Stimulated activated CD4-positive, alpha-beta T cell treated with anti-CD3 and anti-CD28 coated beads, TNF-alpha, amount 100 ng/mL, for 24 hours (primary cell): ENCODE measurements at regions not wholly inside any gene's neighbourhood (a gene's known extent, or its start where the extent isn't known, plus 50 kb on each side); places are given as distances from the start of the nearest gene placed in this dataset.
"Not testable (repeated sequence)": the region's sequence is repeated elsewhere in the genome, so short reads cannot be mapped to it uniquely, and the experiment has no call there.

ENCODE experiments used
- DNase-seq, 3 experiments: peaks; one replicate each; pipeline ENCODE4 v3.0.0-alpha.2; 2020; ENCODE audit warnings: low read depth in 3 of 3

DNA sequence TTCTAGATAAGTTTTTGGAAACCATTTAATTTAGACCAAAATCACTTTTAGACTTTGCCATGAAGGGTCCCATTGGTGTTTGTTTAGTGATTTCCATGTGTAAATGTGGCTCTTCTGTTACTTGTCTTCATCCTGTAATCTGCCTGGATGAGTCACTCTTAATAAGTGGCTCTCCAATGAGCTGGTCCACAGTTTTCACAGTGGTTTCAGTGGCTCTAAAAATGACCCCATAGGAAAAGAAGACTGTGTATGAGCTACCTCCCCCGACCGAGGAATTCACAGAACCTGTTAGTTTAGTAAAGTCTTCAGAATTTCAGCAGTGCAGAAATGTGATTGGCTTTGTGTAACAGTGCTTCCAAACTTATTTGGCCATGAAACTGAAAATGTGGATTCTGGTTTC, 492.0 kb upstream of the MARCKS start:
- DNase-seq: no peak

DNA sequence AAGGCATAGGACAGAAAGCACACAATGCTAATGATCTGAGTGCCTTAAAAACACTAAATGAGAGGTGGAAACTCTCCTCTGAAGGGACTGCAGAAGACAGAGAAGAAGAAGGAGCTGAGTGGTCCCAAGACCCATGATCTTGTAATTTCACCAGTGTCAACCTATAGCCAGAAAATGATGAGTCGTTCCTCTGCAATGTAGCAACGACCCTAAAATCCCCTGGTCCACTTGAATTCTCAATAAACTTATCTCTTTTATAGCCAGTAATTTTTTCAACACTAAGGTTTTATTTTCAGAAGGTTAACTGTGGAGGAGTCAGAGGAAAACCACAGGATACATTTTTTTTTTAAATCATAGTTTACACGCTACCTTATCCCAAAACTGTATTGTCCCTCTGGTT, 490.6 kb upstream of the MARCKS start:
- DNase-seq: no peak

DNA sequence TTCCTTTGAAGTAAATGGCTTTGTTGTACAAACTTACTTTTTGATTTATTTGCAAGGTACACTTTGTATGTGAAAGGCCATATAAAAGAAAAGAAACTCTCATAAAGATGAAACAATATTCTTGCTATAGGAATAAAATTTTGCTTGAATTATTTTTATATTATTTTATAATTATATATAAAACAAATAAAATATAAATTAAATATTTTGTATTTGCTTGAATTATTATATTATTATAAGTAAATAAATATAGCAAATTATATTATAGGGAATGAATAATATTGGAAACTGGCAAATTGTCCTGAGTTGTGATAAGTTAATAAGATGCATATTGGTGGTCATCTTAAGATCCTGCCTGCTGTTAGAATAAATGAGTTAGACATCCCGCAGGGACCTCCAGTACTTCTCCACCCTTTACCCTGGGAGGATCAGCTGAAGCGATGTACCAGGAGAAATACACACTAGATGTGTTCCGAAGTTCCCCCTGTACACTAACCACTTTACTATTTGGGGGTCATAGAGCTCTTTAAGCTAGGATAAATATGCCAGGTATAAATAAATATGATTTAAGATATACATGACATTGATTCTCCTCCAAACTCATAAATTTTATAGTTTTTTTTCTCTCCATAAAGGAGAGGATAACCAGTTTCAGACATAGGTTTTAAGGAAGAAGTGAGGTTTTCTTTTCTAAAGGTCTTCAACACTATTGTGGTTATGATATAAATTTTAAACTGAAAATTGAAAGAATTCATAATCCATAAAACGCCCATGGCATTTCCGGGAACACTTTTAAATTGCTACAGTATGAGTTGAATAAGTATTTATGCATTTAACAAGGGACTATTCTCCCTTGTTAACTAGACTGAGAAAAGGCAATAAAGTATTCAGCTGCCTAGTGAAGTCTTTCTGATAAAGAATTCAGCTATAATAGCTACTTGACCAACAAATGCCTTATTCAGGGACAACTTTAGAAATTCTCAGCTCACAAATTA, 486.3 kb upstream of the MARCKS start:
- DNase-seq: no peak

GRCh38 chr6:113375466-113375865, 481.7 kb upstream of the MARCKS start:
- DNase-seq: not testable (repeated sequence)

- DNase-seq: no peak
These were observed 480.9 kb upstream of the MARCKS start for GRCh38 chr6:113375950-113376846.

DNA sequence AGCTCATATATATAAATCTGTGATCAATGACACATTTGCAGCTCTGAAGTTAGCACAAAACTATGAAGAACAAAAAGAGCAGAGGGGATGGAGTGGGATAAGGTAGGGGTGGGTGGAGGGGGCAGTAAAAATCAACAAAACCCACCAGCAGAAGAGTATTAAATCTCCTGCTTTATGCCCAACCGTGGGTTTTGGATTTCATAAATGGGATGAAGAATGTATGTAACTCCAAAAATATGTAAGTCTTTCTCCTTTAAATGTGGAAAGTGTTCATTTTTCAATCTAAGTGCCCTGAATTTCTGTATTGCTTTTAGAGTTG, 480.3 kb upstream of the MARCKS start:
- DNase-seq: no peak

- no peak for DNase-seq
These were observed 479.7 kb upstream of the MARCKS start for GRCh38 chr6:113377362-113377942.

DNA sequence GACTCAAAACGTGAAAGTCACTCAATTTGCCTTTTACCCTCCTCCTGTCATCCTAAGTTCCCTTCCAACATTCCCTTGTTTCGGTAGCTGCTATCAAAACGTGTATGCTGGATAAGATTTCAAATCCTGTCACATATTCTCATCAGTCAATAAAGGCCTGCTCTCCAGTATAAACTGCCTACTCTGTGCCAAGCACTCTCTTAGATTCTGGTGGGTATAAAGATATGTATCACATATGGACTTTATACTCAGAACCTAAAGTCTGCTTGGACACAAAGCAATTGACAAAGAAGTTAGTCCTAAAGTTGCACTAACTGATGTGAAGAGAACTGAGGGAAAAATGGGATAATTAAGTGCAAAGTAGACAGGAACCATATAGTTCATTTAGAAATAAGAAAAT, 476.6 kb upstream of the MARCKS start:
- no peak for DNase-seq

GRCh38 chr6:113381232-113381631, 475.9 kb upstream of the MARCKS start:
- DNase-seq: no peak

GRCh38 chr6:113381959-113382358, 475.2 kb upstream of the MARCKS start:
- DNase-seq: no peak

DNA sequence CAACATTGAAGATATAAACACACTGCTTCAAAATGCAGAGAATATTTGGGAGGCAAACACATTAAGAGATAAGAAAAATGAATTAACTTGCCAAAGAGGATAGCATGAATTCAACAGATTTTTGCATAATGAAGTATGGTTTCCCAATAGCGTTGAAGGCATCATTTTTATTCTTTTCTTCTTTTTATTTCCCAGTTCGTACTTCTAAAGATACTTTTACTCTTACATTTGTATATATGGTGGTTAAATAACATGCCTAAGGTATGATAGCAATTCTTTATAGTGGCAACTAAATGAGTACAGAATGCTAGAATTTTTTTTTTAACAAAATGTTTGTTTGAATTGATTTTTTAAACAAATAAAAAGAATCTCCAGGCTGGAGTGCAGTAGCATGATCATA, 473.4 kb upstream of the MARCKS start:
- DNase-seq: no peak

DNA sequence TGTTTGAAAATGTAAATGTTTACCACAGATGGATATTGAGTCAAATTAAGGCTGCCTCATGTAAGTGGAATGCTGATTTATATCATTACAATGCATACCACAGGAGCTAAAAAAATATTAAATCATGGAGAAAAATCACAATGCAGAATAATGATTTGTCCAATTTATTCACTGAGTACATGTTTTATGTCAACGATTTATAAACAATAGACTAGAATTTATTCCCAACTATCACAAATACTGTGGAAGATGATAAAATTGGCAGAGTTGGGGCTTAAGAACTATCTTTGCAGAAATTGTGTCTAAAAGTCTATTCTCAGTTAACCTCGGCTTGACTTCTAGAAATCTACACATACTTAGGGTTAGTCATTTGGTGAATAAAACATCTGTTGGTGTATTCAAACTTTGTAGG, 472.1 kb upstream of the MARCKS start:
- DNase-seq: no peak

DNA sequence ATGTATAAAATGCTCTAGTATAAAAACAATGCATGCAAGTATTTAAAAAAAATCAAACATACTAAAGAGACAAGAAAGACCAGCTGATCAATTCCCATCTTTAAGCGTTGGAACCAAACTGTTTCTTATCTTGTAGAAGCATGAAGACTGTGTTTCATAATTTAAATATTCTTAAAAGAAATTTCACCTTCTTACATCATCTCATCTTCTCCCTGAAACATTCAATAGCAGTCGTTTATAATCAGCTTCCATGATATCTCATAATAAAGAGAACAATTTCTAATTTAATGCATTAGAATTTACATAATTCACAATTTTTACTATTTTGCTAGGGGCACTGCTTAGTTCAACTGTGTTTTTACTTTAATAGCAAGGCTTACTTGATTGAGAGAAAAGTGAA, 468.1 kb upstream of the MARCKS start:
- no peak for DNase-seq

DNA sequence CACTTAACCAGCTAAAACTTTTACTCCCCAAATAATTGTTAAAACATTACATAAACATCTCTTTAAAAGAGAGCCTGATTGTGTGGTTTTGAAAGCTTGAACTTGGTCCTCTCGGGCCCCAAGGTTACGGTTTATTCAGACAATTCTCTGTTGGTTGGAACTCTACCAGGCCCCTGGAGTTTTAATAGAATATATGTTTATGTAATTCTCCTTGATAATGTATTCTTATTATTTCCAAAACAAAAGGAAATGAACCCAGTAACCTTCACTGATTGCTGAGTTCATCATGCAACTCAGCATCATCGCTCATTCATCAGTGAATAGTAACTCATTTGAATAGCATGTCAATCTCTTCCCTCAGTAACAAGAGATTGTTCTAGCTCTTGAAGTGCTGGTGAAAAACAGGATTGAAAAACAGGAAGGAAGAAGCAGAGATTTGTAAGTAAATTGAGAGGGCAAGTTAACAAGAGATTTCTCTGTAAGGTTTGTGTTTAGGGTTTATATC, 464.5 kb upstream of the MARCKS start:
- DNase-seq: no peak

- DNase-seq: no peak
These were observed 462.9 kb upstream of the MARCKS start for GRCh38 chr6:113394216-113394615.

GRCh38 chr6:113394729-113395128, 462.4 kb upstream of the MARCKS start:
- no peak for DNase-seq

GRCh38 chr6:113396730-113397129, 460.4 kb upstream of the MARCKS start:
- no peak for DNase-seq

- no peak for DNase-seq
These were observed 459.9 kb upstream of the MARCKS start for GRCh38 chr6:113397236-113397635.

GRCh38 chr6:113401231-113401630, 455.9 kb upstream of the MARCKS start:
- DNase-seq: no peak

DNA sequence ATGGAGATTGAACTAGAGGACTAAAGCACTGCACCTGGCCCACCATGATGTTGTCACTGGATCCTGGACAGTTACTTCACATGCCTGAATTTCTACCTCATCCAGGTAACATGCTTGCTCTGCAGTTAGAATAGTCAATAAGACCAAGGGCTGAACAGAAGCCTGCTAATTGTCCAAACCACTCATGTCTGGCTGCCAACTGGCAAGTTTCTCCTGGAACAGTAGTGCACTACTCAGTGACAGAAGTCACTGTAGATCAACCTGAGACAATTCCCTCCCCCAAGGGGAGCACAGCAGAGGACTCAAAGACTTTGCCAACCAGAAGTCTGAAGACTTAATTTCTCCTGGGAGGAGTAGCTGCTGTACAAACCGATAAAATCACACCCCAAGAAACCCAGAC, 454.6 kb upstream of the MARCKS start:
- no peak for DNase-seq

DNA sequence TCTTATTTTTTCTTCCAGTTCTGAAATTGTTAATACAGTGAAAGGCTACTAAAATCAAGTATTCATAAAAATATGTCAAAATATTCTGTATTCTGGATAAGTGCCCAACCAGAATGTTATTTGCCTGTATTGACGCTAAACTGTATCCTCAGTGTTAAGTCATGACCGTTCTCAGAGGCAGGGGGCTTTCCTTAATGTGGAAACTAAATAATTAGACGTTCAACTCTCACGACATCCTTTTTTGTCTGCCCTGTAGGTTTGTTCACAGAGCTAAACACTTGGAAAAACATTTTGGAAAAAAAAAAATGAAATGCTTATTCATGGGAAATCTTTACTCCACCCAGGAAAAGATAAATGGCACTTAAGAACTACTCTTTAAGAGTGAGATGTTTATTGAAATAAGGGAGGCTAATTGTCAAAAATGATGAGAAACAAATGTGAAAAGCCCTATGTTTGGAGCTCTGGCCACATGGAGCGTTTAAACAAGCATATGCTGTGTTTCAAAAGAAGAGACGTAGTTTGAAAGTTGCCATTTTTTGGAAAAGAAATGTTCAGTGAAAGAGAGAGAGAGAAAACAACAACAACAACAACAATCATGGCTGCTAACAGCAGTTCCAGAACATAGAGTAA, 453.1 kb upstream of the MARCKS start:
- DNase-seq: no peak
